BLaER1 treated with 17β-estradiol and CSF1 and Interleukin-3, amounts not matched to agents 10 nM and 100 nM (cell line): ENCODE measurements at regions not wholly inside any gene's neighbourhood (a gene's known extent, or its start where the extent isn't known, plus 50 kb on each side); places are given as distances from the start of the nearest gene placed in this dataset.

Experiments used
- H3K27ac ChIP-seq, 11 experiments: shearing (Covaris generic); formaldehyde crosslinking; 2 replicates each; pipeline ENCODE4 v1.8.1; 2022
- H3K27me3 ChIP-seq, 11 experiments: shearing (Covaris generic); formaldehyde crosslinking; 2 replicates each; pipeline ENCODE4 v1.8.1; 2022
- H3K36me3 ChIP-seq, 11 experiments: shearing (Covaris generic); formaldehyde crosslinking; 2 replicates each; pipeline ENCODE4 v1.8.1; 2022
- H3K4me1 ChIP-seq, 10 experiments: shearing (Covaris generic); formaldehyde crosslinking; 2 replicates each; pipeline ENCODE4 v1.8.1; 2022
- H3K4me2 ChIP-seq, 11 experiments: shearing (Covaris generic); formaldehyde crosslinking; 2 replicates each; pipeline ENCODE4 v1.8.1; 2022
- H3K4me3 ChIP-seq, 10 experiments: shearing (Covaris generic); formaldehyde crosslinking; 2 replicates each; pipeline ENCODE4 v1.8.1; 2022
- H3K9ac ChIP-seq, 11 experiments: shearing (Covaris generic); formaldehyde crosslinking; 2 replicates each; pipeline ENCODE4 v1.8.1; 2022
- H3K9me3 ChIP-seq, 11 experiments: shearing (Covaris generic); formaldehyde crosslinking; replicated peaks in 1 of 11; 2 replicates each; pipeline ENCODE4 v1.8.1; 2022
- H4K20me1 ChIP-seq, 11 experiments: shearing (Covaris generic); formaldehyde crosslinking; 2 replicates each; pipeline ENCODE4 v1.8.1; 2022
- Cebpa-rat ChIP-seq, 11 experiments: shearing (Covaris generic); IDR thresholded peaks; 2 replicates each; pipeline ENCODE4 v1.8.1; 2022

GRCh38 chr18:45528712-45529336, 86.5 kb upstream of the SLC14A2 start:
- Histone ChIP-seq H4K20me1 (no peaks in the 10 kb centered on the region), H3K4me3 (no peak overlapping the region), H3K27me3 (no peaks in the 10 kb centered on the region), H3K36me3 (no peaks in the 10 kb centered on the region), H3K27ac (no peak overlapping the region), H3K4me2 (no peak overlapping the region), H3K4me1 (no peaks in the 10 kb centered on the region), H3K9ac (no peak overlapping the region), H3K9me3 (peaks cover 0 to 4% (median 0%) of the 10 kb centered on the region in 11 experiments; a peak in 2 of 22 replicates)
- no peak for TF ChIP-seq Cebpa-rat (IDR thresholded peaks at IDR 0.05)

- Histone ChIP-seq H3K9ac (no peak overlapping the region), H4K20me1 (no peaks in the 10 kb centered on the region), H3K4me2 (no peak overlapping the region), H3K27me3 (no peaks in the 10 kb centered on the region), H3K27ac (no peak overlapping the region), H3K36me3 (0 out of 22 replicates have a peak, but pooled peaks cover 0 to 2% (median 0%) of the 10 kb centered on the region in 11 experiments), H3K4me1 (peaks cover 0 to 4% (median 0%) of the 10 kb centered on the region in 10 experiments; a peak in 2 of 20 replicates), H3K9me3 (peaks cover 19 to 44% (median 23%) of the 10 kb centered on the region in 11 experiments), H3K4me3 (no peak overlapping the region)
- TF ChIP-seq Cebpa-rat (IDR thresholded peaks at IDR 0.05) = no peak
Measured at GRCh38 chr18:45538444-45538843, 76.8 kb upstream of the SLC14A2 start.

GRCh38 chr18:45539491-45539891, 75.8 kb upstream of the SLC14A2 start:
- H3K4me3 ChIP-seq = no peak overlapping the region
- H3K9ac ChIP-seq = no peak overlapping the region
- peaks cover 0 to 4% (median 0%) of the 10 kb centered on the region in 10 experiments; a peak in 2 of 20 replicates for H3K4me1 ChIP-seq
- H3K36me3 ChIP-seq = 0 out of 22 replicates have a peak, but pooled peaks cover 0 to 2% (median 0%) of the 10 kb centered on the region in 11 experiments
- H3K9me3 ChIP-seq = peaks cover 19 to 44% (median 23%) of the 10 kb centered on the region in 11 experiments
- no peak overlapping the region for H3K27ac ChIP-seq
- H4K20me1 ChIP-seq = no peaks in the 10 kb centered on the region
- no peaks in the 10 kb centered on the region for H3K27me3 ChIP-seq
- H3K4me2 ChIP-seq = no peak overlapping the region
- no peak for TF ChIP-seq Cebpa-rat (IDR thresholded peaks at IDR 0.05)

- no peak overlapping the region for H3K4me3 ChIP-seq
- H4K20me1 ChIP-seq = no peaks in the 10 kb centered on the region
- peaks cover 0 to 5% (median under 1%) of the 10 kb centered on the region in 10 experiments; a peak in 4 of 20 replicates for H3K4me1 ChIP-seq
- no peak overlapping the region for H3K27ac ChIP-seq
- H3K9ac ChIP-seq = no peak overlapping the region
- no peak for TF ChIP-seq Cebpa-rat (IDR thresholded peaks at IDR 0.05)
- no peaks in the 10 kb centered on the region for H3K27me3 ChIP-seq
- H3K4me2 ChIP-seq = no peak overlapping the region
- 0 out of 22 replicates have a peak, but pooled peaks cover 0 to 2% (median 0%) of the 10 kb centered on the region in 11 experiments for H3K36me3 ChIP-seq
- H3K9me3 ChIP-seq = peaks cover 19 to 44% (median 23%) of the 10 kb centered on the region in 11 experiments
Measured at GRCh38 chr18:45540125-45540524, 75.2 kb upstream of the SLC14A2 start.

- TF ChIP-seq Cebpa-rat (IDR thresholded peaks at IDR 0.05) = no peak
- Histone ChIP-seq H3K36me3 (0 out of 22 replicates have a peak, but pooled peaks cover 0 to 2% (median 0%) of the 10 kb centered on the region in 11 experiments), H3K27me3 (no peaks in the 10 kb centered on the region), H3K9me3 (peaks cover 19 to 44% (median 23%) of the 10 kb centered on the region in 11 experiments), H3K4me3 (no peak overlapping the region), H3K27ac (no peak overlapping the region), H3K4me1 (peaks cover 0 to 9% (median 2%) of the 10 kb centered on the region in 10 experiments; a peak in 4 of 20 replicates), H3K4me2 (no peak overlapping the region), H3K9ac (no peak overlapping the region), H4K20me1 (no peaks in the 10 kb centered on the region)
Measured at GRCh38 chr18:45541421-45541820, 73.9 kb upstream of the SLC14A2 start.

- Histone ChIP-seq H3K9me3 (peaks cover 19 to 44% (median 23%) of the 10 kb centered on the region in 11 experiments), H3K9ac (no peak overlapping the region), H3K27me3 (no peaks in the 10 kb centered on the region), H3K27ac (no peak overlapping the region), H4K20me1 (no peaks in the 10 kb centered on the region), H3K4me1 (peaks cover 0 to 9% (median 1%) of the 10 kb centered on the region in 10 experiments; a peak in 4 of 20 replicates), H3K4me3 (no peak overlapping the region), H3K4me2 (no peak overlapping the region), H3K36me3 (0 out of 22 replicates have a peak, but pooled peaks cover 0 to 2% (median 0%) of the 10 kb centered on the region in 11 experiments)
- TF ChIP-seq Cebpa-rat (IDR thresholded peaks at IDR 0.05) = no peak
Measured at GRCh38 chr18:45542043-45542442, 73.2 kb upstream of the SLC14A2 start.

GRCh38 chr18:45547910-45548309, 67.4 kb upstream of the SLC14A2 start:
- Histone ChIP-seq H3K27me3 (no peaks in the 10 kb centered on the region), H3K4me3 (no peak overlapping the region), H4K20me1 (no peaks in the 10 kb centered on the region), H3K9ac (no peak overlapping the region), H3K4me1 (peaks cover 0 to 7% (median 6%) of the 10 kb centered on the region in 10 experiments; a peak in 7 of 20 replicates), H3K27ac (no peak overlapping the region), H3K9me3 (no peaks in the 10 kb centered on the region), H3K36me3 (no peaks in the 10 kb centered on the region), H3K4me2 (no peak overlapping the region)
- no peak for TF ChIP-seq Cebpa-rat (IDR thresholded peaks at IDR 0.05)

- no peaks in the 10 kb centered on the region for H3K9me3 ChIP-seq
- peaks cover 0 to 7% (median 6%) of the 10 kb centered on the region in 10 experiments; a peak in 7 of 20 replicates for H3K4me1 ChIP-seq
- H3K4me3 ChIP-seq = no peak overlapping the region
- no peaks in the 10 kb centered on the region for H3K36me3 ChIP-seq
- no peak overlapping the region for H3K4me2 ChIP-seq
- no peak overlapping the region for H3K27ac ChIP-seq
- H3K9ac ChIP-seq = no peak overlapping the region
- no peaks in the 10 kb centered on the region for H3K27me3 ChIP-seq
- no peaks in the 10 kb centered on the region for H4K20me1 ChIP-seq
- TF ChIP-seq Cebpa-rat (IDR thresholded peaks at IDR 0.05) = no peak
Measured at GRCh38 chr18:45548614-45549013, 66.7 kb upstream of the SLC14A2 start.

GRCh38 chr18:45549290-45549689, 66.0 kb upstream of the SLC14A2 start:
- Histone ChIP-seq H3K27ac (no peak overlapping the region), H4K20me1 (no peaks in the 10 kb centered on the region), H3K36me3 (no peaks in the 10 kb centered on the region), H3K4me3 (no peak overlapping the region), H3K9ac (no peak overlapping the region), H3K4me1 (peaks cover 0 to 7% (median 6%) of the 10 kb centered on the region in 10 experiments; a peak in 7 of 20 replicates), H3K27me3 (no peaks in the 10 kb centered on the region), H3K9me3 (no peaks in the 10 kb centered on the region), H3K4me2 (no peak overlapping the region)
- no peak for TF ChIP-seq Cebpa-rat (IDR thresholded peaks at IDR 0.05)
